Activated naive CD4-positive, alpha-beta T cell treated with anti-CD3 and anti-CD28 coated beads for 36 hours (primary cell): ENCODE measurements at regions not wholly inside any gene's neighbourhood (a gene's known extent, or its start where the extent isn't known, plus 50 kb on each side); places are given as distances from the start of the nearest gene placed in this dataset.
"Not testable (repeated sequence)": the region's sequence is repeated elsewhere in the genome, so short reads cannot be mapped to it uniquely, and the experiment has no call there.

ENCODE experiments used
- CTCF ChIA-PET: fragments of 350-600 bp; sonication (Branson Sonifier 250); formaldehyde crosslinking; loops from one replicate; lab custom pipeline; 2021; ENCODE audit warnings: antibody characterized with exemption; lab: Charles Lee
- DNase-seq: peaks from one replicate; pipeline ENCODE4 v3.0.0-alpha.2; 2020
- H3K27ac Mint-ChIP-seq: one replicate; pipeline ENCODE4 v1.8.0; 2021; ENCODE audit warnings: mild to moderate bottlenecking, mixed read lengths
- H3K27me3 Mint-ChIP-seq: one replicate; pipeline ENCODE4 v1.8.0; 2021; ENCODE audit warnings: low read depth, mixed read lengths
- H3K36me3 Mint-ChIP-seq: one replicate; pipeline ENCODE4 v1.8.0; 2021; ENCODE audit warnings: low read depth, mixed read lengths
- H3K4me1 Mint-ChIP-seq: one replicate; pipeline ENCODE4 v1.8.0; 2021; ENCODE audit warnings: low read depth, mixed read lengths
- H3K4me3 Mint-ChIP-seq: one replicate; pipeline ENCODE4 v1.8.0; 2021; ENCODE audit warnings: mild to moderate bottlenecking, moderate library complexity, mixed read lengths
- H3K9me3 Mint-ChIP-seq: one replicate; pipeline ENCODE4 v1.8.0; 2021; ENCODE audit warnings: mixed read lengths
- intact Hi-C: fragments of 100-400 bp; cut with micrococcal nuclease; formaldehyde crosslinking; loops from one replicate; pipeline ENCODE4 v1.15.1; 2023

DNA sequence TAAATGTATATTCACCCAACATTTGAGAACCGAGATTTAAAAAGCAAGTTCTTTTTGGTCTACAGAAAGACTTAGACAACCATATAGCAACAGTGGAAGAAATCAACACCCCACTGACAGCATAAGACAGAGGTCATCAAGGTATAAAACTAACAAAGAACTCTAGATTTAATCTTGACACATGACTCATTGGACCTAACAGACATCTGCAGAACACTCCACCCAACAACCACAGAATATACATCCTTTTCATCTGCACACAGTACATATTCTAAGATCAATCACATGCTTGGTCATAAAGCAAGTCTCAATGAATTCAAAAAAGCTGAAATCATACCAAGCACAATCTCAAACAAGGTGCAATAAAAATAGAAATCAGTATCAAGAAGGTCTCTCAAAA lies 65.8 kb downstream of the SPIN4 start:
- Mint-ChIP-seq H3K4me1 (no peaks in the 10 kb centered on the region), H3K27me3 (no peaks in the 10 kb centered on the region), H3K9me3 (peaks cover 3% of the 10 kb centered on the region), H3K36me3 (no peaks in the 10 kb centered on the region), H3K27ac (no peak overlapping the region), H3K4me3 (no peak overlapping the region)
- intact Hi-C loops: no loop called here
- DNase-seq: no peak
- CTCF ChIA-PET: no interaction called here

DNA sequence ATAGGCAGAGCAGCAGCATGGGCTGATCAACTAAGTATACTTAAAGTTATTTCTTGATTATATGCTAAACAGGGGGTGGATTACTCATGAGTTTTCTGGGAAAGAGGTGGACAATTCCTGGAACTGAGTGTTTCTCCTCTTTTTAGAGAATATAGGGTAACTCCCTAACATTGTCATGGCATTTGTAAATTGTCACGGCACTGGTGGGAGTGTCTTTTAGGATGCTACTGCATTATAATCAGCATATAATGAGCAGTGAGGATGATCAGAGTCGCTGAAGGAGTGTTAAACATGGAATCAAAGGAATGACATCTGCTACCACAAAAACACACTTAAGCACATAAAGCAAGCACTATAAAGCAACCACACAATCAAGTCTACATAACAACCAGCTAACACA lies 66.5 kb downstream of the SPIN4 start:
- Mint-ChIP-seq H3K27me3 (no peaks in the 10 kb centered on the region), H3K4me1 (no peaks in the 10 kb centered on the region), H3K4me3 (no peak overlapping the region), H3K27ac (no peak overlapping the region), H3K9me3 (peaks cover 3% of the 10 kb centered on the region), H3K36me3 (no peaks in the 10 kb centered on the region)
- intact Hi-C loops: no loop called here
- DNase-seq: no peak
- CTCF ChIA-PET: no interaction called here

- intact Hi-C loops: no loop called here
- CTCF ChIA-PET: no interaction called here
- Mint-ChIP-seq H3K4me1 (no peaks in the 10 kb centered on the region), H3K27ac (no peak overlapping the region), H3K4me3 (no peak overlapping the region), H3K9me3 (peaks cover 3% of the 10 kb centered on the region), H3K36me3 (no peaks in the 10 kb centered on the region), H3K27me3 (no peaks in the 10 kb centered on the region)
- no peak for DNase-seq
Measured at GRCh38 chrX:63283348-63283747, 67.8 kb downstream of the SPIN4 start.

- Mint-ChIP-seq H3K36me3 (no peaks in the 10 kb centered on the region), H3K4me3 (no peak overlapping the region), H3K4me1 (no peaks in the 10 kb centered on the region), H3K27me3 (no peaks in the 10 kb centered on the region), H3K27ac (no peak overlapping the region), H3K9me3 (peaks cover 3% of the 10 kb centered on the region)
- CTCF ChIA-PET: no interaction called here
- DNase-seq: no peak
- intact Hi-C loops: no loop called here
Measured at GRCh38 chrX:63282828-63283227, 68.3 kb downstream of the SPIN4 start.

DNA sequence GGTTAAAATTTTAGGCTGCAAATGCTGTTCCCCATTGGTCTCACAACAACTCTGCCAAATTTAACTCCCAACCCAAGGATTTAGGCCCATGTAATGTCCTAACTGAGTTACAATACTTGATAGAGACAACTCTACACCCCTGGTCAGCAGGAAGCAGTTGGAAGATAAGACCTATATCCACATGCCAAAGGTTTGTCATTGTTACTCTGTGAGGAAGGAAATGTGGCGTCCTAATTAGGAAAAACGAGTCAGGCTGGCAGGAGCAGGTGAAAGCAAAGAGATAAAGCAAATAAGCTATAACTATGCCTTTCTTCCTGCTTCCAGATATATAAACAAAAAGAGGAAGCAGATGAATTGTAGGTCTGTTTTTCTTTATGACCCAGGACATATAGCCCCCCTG lies 69.1 kb downstream of the SPIN4 start:
- Mint-ChIP-seq H3K4me3 (no peak overlapping the region), H3K9me3 (peaks cover 3% of the 10 kb centered on the region), H3K4me1 (no peaks in the 10 kb centered on the region), H3K36me3 (no peaks in the 10 kb centered on the region), H3K27ac (no peak overlapping the region), H3K27me3 (no peaks in the 10 kb centered on the region)
- CTCF ChIA-PET: no interaction called here
- intact Hi-C loops: no loop called here
- DNase-seq: no peak

- Mint-ChIP-seq H3K9me3 (peaks cover 3% of the 10 kb centered on the region), H3K4me1 (no peaks in the 10 kb centered on the region), H3K27me3 (no peaks in the 10 kb centered on the region), H3K36me3 (no peaks in the 10 kb centered on the region), H3K27ac (no peak overlapping the region), H3K4me3 (no peak overlapping the region)
- no peak for DNase-seq
- CTCF ChIA-PET: no interaction called here
- intact Hi-C loops: no loop called here
Measured at GRCh38 chrX:63281465-63281864, 69.7 kb downstream of the SPIN4 start.

GRCh38 chrX:63277394-63277793 lies 73.7 kb downstream of the SPIN4 start:
- H3K4me1 Mint-ChIP-seq, H3K9me3 Mint-ChIP-seq, CTCF ChIA-PET: not testable (repeated sequence)

GRCh38 chrX:63275127-63275526 lies 76.0 kb downstream of the SPIN4 start:
- CTCF ChIA-PET: no interaction called here
- no peaks in the 10 kb centered on the region for H3K9me3 Mint-ChIP-seq
- DNase-seq: peak; percentile 38
- intact Hi-C loops: no loop called here
- H3K4me1 Mint-ChIP-seq: no peaks in the 10 kb centered on the region
- no peak overlapping the region for H3K27ac Mint-ChIP-seq
- no peaks in the 10 kb centered on the region for H3K27me3 Mint-ChIP-seq
- H3K4me3 Mint-ChIP-seq: no peak overlapping the region
- H3K36me3 Mint-ChIP-seq: no peaks in the 10 kb centered on the region

More at GRCh38 chrX:63277394-63277793, 73.7 kb downstream of the SPIN4 start:
- H3K36me3 Mint-ChIP-seq, H3K4me3 Mint-ChIP-seq, DNase-seq, H3K27me3 Mint-ChIP-seq, intact Hi-C loops, H3K27ac Mint-ChIP-seq: not testable (repeated sequence)

- Mint-ChIP-seq H3K27ac (no peak overlapping the region), H3K27me3 (no peaks in the 10 kb centered on the region), H3K9me3 (no peaks in the 10 kb centered on the region), H3K36me3 (no peaks in the 10 kb centered on the region), H3K4me1 (no peaks in the 10 kb centered on the region), H3K4me3 (no peak overlapping the region)
- no peak for DNase-seq
- CTCF ChIA-PET: no interaction called here
- intact Hi-C loops: no loop called here
Measured at GRCh38 chrX:63270873-63271272, 80.3 kb downstream of the SPIN4 start.

- Mint-ChIP-seq H3K27ac (no peak overlapping the region), H3K4me1 (no peaks in the 10 kb centered on the region), H3K4me3 (no peak overlapping the region), H3K27me3 (no peaks in the 10 kb centered on the region), H3K36me3 (no peaks in the 10 kb centered on the region), H3K9me3 (no peaks in the 10 kb centered on the region)
- intact Hi-C loops: no loop called here
- CTCF ChIA-PET: interaction anchor here (0.6 kb wide), 1 partner anchor 752 kb away, joined by 9 read pairs; no protein-coding TSS in a partner anchor
- no peak for DNase-seq
Measured at GRCh38 chrX:63258144-63258543, 93.0 kb downstream of the SPIN4 start.

- Mint-ChIP-seq H3K4me1 (no peaks in the 10 kb centered on the region), H3K27ac (no peak overlapping the region), H3K36me3 (no peaks in the 10 kb centered on the region), H3K4me3 (no peak overlapping the region), H3K9me3 (no peaks in the 10 kb centered on the region), H3K27me3 (no peaks in the 10 kb centered on the region)
- peak; percentile 49 for DNase-seq
- intact Hi-C loops: no loop called here
- CTCF ChIA-PET: interaction anchor here (0.6 to 0.7 kb wide), 2 partner anchors 432 to 1401 kb away, joined by 3 to 5 read pairs; no protein-coding TSS in a partner anchor
Measured at GRCh38 chrX:63250253-63250868, 100.8 kb downstream of the SPIN4 start.

DNA sequence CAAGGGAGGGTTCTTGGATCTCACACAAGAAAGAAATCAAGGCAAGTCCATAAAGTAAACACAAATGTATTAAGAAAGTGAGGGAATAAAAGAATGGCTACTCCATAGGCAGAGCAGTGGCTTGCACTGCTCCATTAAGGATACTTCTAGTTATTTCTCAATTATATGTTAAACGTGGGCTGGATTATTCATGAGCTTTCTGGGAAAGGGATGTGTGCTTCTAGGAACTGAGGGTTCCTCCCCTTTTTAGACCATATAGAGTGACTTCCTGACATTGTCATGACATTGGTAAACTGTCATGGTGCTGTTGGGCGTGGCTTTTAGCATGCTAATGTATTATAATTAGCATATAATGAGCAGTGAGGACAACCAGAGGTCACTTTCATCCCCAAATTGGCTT lies 108.4 kb downstream of the SPIN4 start:
- H3K4me1 Mint-ChIP-seq, H3K9me3 Mint-ChIP-seq, H3K4me3 Mint-ChIP-seq, H3K36me3 Mint-ChIP-seq, H3K27me3 Mint-ChIP-seq, H3K27ac Mint-ChIP-seq, CTCF ChIA-PET, DNase-seq, intact Hi-C loops: not testable (repeated sequence)

DNA sequence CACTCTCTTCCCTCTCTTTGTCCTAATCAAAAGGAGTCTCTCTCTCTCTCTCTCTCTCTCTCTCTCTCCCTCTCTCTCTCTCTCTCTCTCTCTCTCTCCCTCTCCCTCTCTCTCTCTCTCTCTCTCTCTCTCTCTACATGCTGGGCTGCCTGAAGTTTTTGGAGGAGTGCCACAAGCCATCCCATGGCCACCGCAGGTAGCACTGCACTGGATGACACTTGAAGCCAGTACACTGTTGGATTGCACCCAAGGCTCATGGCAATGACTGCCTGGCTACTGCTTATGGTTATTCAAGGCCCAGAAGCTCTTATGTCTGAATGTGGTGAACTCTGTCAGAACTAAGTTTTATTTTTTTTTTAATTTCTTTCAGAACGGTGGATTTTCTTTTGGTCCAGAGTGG lies 115.2 kb downstream of the SPIN4 start:
- H3K4me3 Mint-ChIP-seq, H3K9me3 Mint-ChIP-seq, CTCF ChIA-PET: not testable (repeated sequence)

More for the DNA sequence above, 115.2 kb downstream of the SPIN4 start:
- H3K27me3 Mint-ChIP-seq, H3K27ac Mint-ChIP-seq, H3K4me1 Mint-ChIP-seq, intact Hi-C loops, H3K36me3 Mint-ChIP-seq, DNase-seq: not testable (repeated sequence)
